ENCODE measurements at regions not wholly inside any gene's neighbourhood (a gene's known extent, or its start where the extent isn't known, plus 50 kb on each side); places are given as distances from the start of the nearest gene placed in this dataset. TPM values are rescaled to one million over a fixed set of nuclear protein-coding genes. Genes with fewer than 3 reads are reported as not detected.

GRCh38 chr5:56286015-56286884, 53.1 kb upstream of the ANKRD55 start:
- DNase-seq: no peak
- WGBS, 2 experiments (ENCODE audit: low coverage in 1 of 2, low lambda C conversion rate in 2 of 2, missing lambda C conversion rate in 2 of 2): 51 to 57% methylated on average over 2 of the region's 2 CpGs

GRCh38 chr5:56282951-56283350, 49.8 kb upstream of the ANKRD55 start:
- Histone ChIP-seq H3F3A (ENCODE audit: insufficient read depth) (peaks cover 22% of the 10 kb centered on the region), H3K4me1 (ENCODE audit: insufficient read depth) (peaks cover 35% of the 10 kb centered on the region), H3K36me3 (ENCODE audit: low read depth) (no peaks in the 10 kb centered on the region), H3K9ac (no peak overlapping the region), H3K27me3 (replicated peaks; ENCODE audit: insufficient read depth) (no peaks in the 10 kb centered on the region), H3K4me3 (no peak overlapping the region), H2AFZ (peak overlapping the region; percentile 61), H3K9me3 (ENCODE audit: low read depth) (no peaks in the 10 kb centered on the region), H4K20me1 (ENCODE audit: insufficient read depth) (no peaks in the 10 kb centered on the region), H3K9me2 (ENCODE audit: insufficient read depth) (no peaks in the 10 kb centered on the region), H3K27ac (no peak overlapping the region), H3K4me2 (ENCODE audit: unreplicated experiment) (no peak overlapping the region), H3K79me2 (ENCODE audit: insufficient read depth) (no peaks in the 10 kb centered on the region)
- WGBS, 2 experiments (ENCODE audit: low coverage in 1 of 2, low lambda C conversion rate in 2 of 2, missing lambda C conversion rate in 2 of 2): 89 to 94% methylated on average over 2 of the region's 2 CpGs
- in situ Hi-C loops (cut with MboI): no loop called here
- DNase-seq: no peak
- no peak for TF ChIP-seq EZH2phosphoT487 (IDR thresholded peaks at IDR 0.05; ENCODE audit: insufficient read depth, low read depth)
- no peak for TF ChIP-seq EZH2 (IDR thresholded peaks at IDR 0.05; ENCODE audit: insufficient read depth, poor library complexity, severe bottlenecking)

More at GRCh38 chr5:56286015-56286884, 53.1 kb upstream of the ANKRD55 start:
- Histone ChIP-seq H4K20me1 (ENCODE audit: insufficient read depth) (no peaks in the 10 kb centered on the region), H3K4me3 (no peak overlapping the region), H3K27me3 (replicated peaks; ENCODE audit: insufficient read depth) (no peaks in the 10 kb centered on the region), H3K27ac (no peak overlapping the region), H3K79me2 (ENCODE audit: insufficient read depth) (no peaks in the 10 kb centered on the region), H3K36me3 (ENCODE audit: low read depth) (no peaks in the 10 kb centered on the region), H3K4me2 (ENCODE audit: unreplicated experiment) (no peak overlapping the region), H3K9me2 (ENCODE audit: insufficient read depth) (no peaks in the 10 kb centered on the region), H3F3A (ENCODE audit: insufficient read depth) (peaks cover 17% of the 10 kb centered on the region), H2AFZ (no peak overlapping the region), H3K9me3 (ENCODE audit: low read depth) (no peaks in the 10 kb centered on the region), H3K4me1 (ENCODE audit: insufficient read depth) (peaks cover 11% of the 10 kb centered on the region), H3K9ac (no peak overlapping the region)
- in situ Hi-C loops (cut with MboI): no loop called here
- TF ChIP-seq EZH2 (IDR thresholded peaks at IDR 0.05; ENCODE audit: insufficient read depth, poor library complexity, severe bottlenecking): no peak
- TF ChIP-seq EZH2phosphoT487 (IDR thresholded peaks at IDR 0.05; ENCODE audit: insufficient read depth, low read depth): no peak

Small RNA genes lying in the stretch of these regions (small RNA-seq; reads per million reads assigned to genes)
- gene HMGN1P17 (ENCODE audit: low read depth, low replicate concordance): not detected
- not detected for gene RNU6ATAC2P (ENCODE audit: low read depth, low replicate concordance)

Data from GM23248 (cell line).